Activated CD8-positive, alpha-beta memory T cell treated with anti-CD3 and anti-CD28 coated beads for 4 hours (primary cell): ENCODE measurements at regions not wholly inside any gene's neighbourhood (a gene's known extent, or its start where the extent isn't known, plus 50 kb on each side); places are given as distances from the start of the nearest gene placed in this dataset.

Experiments used
- DNase-seq, 2 donors: peaks; one replicate each; pipeline ENCODE4 v3.0.0-alpha.2; 2020; ENCODE audit warnings: low read depth in 2 of 2

DNA sequence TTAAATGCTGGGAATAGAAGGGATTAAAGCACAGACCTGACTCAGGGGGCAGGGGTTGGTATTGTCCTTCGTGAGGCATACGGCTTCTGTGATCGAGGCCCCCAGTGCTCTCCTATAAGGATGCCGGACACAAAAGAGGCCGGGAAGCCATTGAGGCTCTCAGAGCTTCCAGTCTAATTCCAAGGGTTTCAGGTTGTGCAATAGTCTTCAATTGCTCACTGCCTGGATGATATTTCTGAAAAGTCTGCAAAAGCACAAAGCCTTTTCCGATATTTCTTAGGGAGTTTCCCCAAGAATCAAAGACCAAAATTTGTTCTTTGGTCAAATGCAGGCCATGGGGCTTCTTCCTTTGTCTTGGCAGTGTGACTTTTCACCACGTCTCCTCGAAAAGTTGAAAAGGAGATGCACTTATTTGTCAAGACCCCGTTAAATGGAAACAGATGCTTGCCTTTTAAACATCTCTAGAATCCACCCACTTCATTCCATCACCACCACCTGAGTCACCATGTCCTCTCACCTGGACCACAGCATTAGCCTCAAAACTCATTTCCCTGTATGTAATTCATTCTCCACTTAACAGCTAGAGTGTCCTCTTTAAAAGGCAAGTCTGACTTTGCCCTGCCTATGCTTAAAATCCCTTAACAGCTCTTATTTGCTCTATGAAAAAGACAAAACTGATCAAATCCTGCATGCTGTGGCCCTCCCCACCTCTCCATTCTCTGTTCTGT lies 134.8 kb upstream of the NAMPT start:
- no peak for DNase-seq

GRCh38 chr7:106418526-106418925 lies 133.7 kb upstream of the NAMPT start:
- DNase-seq, result no peak

GRCh38 chr7:106418094-106418493 lies 133.3 kb upstream of the NAMPT start:
- no peak for DNase-seq

DNA sequence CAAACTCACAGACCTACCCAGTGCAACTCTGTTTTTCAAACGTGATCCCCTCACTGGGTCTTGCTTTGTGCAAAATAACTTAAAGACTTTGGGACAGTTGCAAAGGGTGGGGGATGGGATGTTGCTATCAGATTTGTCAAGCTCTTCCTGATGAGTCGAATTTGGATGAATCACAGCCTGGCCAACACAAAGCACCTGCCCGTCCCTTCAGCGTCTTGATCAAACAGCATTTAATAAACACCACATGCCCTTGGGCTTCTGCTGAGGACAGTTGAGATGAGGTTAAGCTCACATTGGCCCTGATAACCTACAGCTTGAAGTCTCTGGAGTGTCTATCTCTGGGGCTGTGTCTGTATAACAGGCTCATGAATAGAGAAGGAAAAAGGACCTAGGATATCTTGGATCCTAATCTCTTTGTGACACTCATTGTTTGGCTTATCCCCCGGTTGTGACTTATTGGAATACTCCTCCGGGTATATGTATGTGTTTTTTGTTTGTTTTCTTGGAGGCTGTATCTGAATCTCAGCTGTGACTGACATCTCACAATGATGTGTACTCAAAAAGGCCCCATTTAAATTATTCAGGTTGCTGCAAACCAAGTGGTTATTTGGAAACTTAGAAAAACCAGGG lies 132.6 kb upstream of the NAMPT start:
- DNase-seq, result no peak

DNA sequence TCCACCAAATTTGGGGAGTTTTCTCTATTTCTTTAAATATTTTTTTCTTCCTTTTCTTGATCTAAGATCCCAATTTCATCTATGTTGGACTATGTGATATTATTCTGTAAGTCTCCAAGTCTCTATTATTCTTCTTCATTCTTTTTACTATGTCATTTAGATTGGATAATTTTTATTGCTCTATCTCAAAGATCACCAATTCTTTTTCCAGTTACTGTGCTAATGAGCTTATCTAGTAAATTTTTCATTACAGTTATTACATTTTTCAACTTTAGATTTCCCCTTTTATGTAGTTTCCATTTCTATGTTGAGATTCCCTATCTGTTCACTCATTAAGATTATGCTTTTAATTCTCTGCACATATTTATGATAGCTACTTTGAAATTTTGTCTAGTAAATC lies 131.6 kb upstream of the NAMPT start:
- no peak for DNase-seq

DNA sequence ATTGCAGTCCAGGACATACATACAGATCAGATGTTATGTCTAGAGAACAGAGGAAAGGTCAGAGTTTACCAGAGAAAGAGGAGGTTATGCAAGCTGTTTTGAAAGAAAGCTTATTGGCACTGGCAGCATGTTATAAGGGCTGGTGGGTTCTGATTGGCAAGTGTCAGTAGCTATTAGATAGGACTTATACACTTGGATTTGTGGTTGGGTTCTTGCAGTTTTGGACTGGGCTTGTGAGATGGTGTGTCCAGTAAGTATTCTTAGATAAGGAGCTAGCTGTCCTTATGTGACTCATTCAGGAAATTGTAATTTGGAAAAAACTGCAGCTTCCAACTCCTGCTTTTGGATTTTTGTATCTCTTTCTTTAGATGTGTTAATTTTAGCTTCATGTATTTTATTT lies 130.7 kb upstream of the NAMPT start:
- DNase-seq, result no peak

GRCh38 chr7:106413446-106413845 lies 128.7 kb upstream of the NAMPT start:
- no peak for DNase-seq

DNA sequence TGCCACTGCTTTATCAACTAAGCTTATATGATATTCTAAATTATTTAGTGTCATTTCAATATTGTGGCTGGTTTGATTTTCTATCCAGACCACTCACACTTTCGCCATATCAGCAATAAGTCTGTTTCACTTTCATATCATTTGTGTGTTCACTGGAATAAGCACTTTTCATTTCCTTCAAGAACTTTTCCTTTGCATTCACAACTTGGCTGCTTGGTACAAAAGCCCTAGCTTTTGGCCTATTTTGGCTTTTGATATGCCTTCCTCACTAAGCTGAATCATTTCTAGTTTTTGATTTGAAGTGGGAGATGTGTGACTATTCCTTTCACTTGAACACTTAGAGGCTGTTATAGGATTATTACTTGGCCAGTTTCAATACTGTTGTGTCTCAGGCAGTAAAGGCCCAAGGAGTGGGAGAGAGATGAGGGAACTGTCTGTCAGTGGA lies 120.9 kb upstream of the NAMPT start:
- no peak for DNase-seq

- DNase-seq, result no peak
These were observed 118.1 kb upstream of the NAMPT start for GRCh38 chr7:106402898-106403297.

GRCh38 chr7:106400923-106401322 lies 116.1 kb upstream of the NAMPT start:
- DNase-seq, result no peak

GRCh38 chr7:106398786-106399185 lies 114.0 kb upstream of the NAMPT start:
- DNase-seq, result no peak

GRCh38 chr7:106397994-106398393 lies 113.2 kb upstream of the NAMPT start:
- DNase-seq, result no peak

GRCh38 chr7:106394526-106394925 lies 109.7 kb upstream of the NAMPT start:
- DNase-seq, result no peak

- no peak for DNase-seq
These were observed 108.9 kb upstream of the NAMPT start for GRCh38 chr7:106393564-106394251.

GRCh38 chr7:106392590-106392989 lies 107.8 kb upstream of the NAMPT start:
- no peak for DNase-seq

GRCh38 chr7:106392144-106392543 lies 107.4 kb upstream of the NAMPT start:
- no peak for DNase-seq

DNA sequence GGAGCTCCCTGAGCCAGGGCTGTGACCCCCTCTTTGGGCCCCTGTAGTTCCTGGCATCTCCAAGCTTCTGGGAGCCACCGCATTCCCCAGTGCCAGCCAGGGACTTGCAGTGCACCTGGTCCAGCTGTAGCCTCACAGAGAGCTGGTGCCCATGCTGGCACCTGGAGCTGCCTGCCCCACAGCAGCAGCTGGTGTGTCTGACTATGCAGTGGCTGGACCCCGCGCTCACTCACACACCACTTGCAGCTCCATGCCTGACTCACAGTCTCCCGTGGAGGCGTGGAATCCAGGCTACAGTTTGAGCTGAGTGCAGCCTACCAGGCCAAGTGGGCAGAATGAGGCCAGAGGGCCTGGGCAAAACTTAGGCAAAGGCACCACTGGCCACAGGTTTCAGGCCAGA lies 102.2 kb upstream of the NAMPT start:
- DNase-seq, result no peak

DNA sequence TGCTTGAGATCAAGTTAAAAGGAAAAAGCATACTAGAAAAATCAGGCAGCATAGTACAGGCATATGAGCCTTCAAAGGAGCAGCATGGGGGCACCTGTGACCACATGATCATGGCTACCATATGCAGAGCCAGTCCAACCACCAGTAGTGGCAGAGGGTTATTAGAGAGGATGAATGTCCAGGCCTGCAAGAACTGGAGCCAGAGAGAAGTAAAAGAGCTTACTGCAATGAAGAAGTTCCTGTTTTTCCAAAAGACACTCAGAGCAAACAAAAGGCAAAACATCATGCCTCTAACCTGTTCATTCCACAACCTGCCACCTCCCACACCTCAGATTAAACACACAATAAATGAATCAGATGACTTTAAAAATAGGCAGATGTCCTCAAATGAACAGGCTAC lies 99.6 kb upstream of the NAMPT start:
- no peak for DNase-seq

DNA sequence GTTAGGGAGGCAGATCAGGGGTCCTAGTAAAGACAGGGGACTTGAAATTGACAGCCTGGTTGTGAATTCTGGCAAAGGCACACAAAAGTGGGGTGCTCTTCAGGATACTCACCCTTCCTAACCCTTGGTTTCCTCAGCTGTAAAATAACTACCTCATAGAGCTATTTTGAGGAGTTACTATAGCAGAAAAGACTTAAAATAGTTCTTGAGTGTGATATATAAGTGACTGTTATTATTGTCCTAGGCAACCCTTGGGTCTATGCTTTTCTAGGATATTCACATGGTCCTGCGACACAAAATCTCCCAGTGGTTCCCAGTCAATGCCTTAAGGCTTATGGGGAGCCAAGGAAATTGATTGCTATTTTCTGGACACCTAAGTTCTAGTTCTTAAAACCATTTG lies 98.1 kb upstream of the NAMPT start:
- DNase-seq, result no peak

- no peak for DNase-seq
These were observed 97.3 kb upstream of the NAMPT start for GRCh38 chr7:106382129-106382528.

DNA sequence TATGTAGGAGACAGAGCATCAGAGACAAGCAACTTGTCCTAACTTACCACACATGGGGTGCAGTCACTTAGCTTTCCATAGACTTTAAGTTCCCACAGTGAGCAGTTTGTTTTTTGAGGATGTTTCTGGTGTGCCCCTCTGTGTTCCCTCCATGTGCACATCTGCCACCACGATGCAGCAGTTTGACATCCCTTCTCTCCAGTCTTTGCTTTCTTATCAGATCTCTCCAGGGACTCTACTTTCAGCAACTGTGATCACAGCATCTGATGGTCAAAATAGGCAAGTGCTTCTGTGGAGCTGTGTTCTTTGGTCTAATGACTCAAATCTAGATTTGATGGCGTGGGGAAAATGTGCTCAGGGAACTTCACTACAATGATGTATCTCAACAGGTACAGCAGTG lies 96.5 kb upstream of the NAMPT start:
- DNase-seq, result no peak

- DNase-seq, result no peak
These were observed 93.1 kb upstream of the NAMPT start for GRCh38 chr7:106377847-106378361.
